A549 (cell line): ENCODE measurements at regions not wholly inside any gene's neighbourhood (a gene's known extent, or its start where the extent isn't known, plus 50 kb on each side); places are given as distances from the start of the nearest gene placed in this dataset.

Experiments
- BHLHE40 ChIP-seq: IDR thresholded peaks from 2 replicates; pipeline ENCODE4 v1.6.1; 2012; ENCODE audit warnings: low read depth, low read length, inconsistent platforms
- ESRRA ChIP-seq: fragments of 150-350 bp; IDR thresholded peaks from 2 replicates; pipeline ENCODE4 v1.6.1; 2014; ENCODE audit warnings: mild to moderate bottlenecking, low read length, borderline replicate concordance
- HDAC2 ChIP-seq: fragments of 200-600 bp; sonication (generic); IDR thresholded peaks from 2 replicates; pipeline ENCODE4 v1.6.1; 2016
- NR3C1 ChIP-seq: fragments of >200 bp; sonication (Bioruptor Twin); formaldehyde crosslinking; IDR thresholded peaks from 3 replicates; pipeline ENCODE4 v1.6.1; 2017
- POLR2A ChIP-seq: IDR thresholded peaks from 2 replicates; pipeline ENCODE4 v1.6.1; 2012; ENCODE audit warnings: mild to moderate bottlenecking, low read length
- RFX5 ChIP-seq: fragments of 450-650 bp; IDR thresholded peaks from 2 replicates; pipeline ENCODE4 v1.7.1; 2014; ENCODE audit warnings: antibody characterized with exemption, mild to moderate bottlenecking, moderate library complexity
- RNF2 ChIP-seq: fragments of 200-600 bp; sonication (generic); IDR thresholded peaks from 2 replicates; pipeline ENCODE4 v1.6.1; 2016; ENCODE audit warnings: low read depth, mild to moderate bottlenecking, antibody characterized with exemption, moderate library complexity, borderline replicate concordance
- SMC3 ChIP-seq: fragments of >200 bp; sonication (Bioruptor Twin); formaldehyde crosslinking; IDR thresholded peaks from 3 replicates; pipeline ENCODE4 v1.6.1; 2018; ENCODE audit warnings: inconsistent platforms
- TF ChIP-seq, protein P1 (sequence below): fragments of >200 bp; sonication (Bioruptor Twin); formaldehyde crosslinking; IDR thresholded peaks from 3 replicates; pipeline ENCODE4 v1.5.1; 2016
- TF ChIP-seq, protein P2 (sequence below): fragments of 450-650 bp; IDR thresholded peaks from 2 replicates; pipeline ENCODE4 v1.6.1; 2014; ENCODE audit warnings: antibody characterized with exemption

- TF ChIP-seq, protein P1, sequence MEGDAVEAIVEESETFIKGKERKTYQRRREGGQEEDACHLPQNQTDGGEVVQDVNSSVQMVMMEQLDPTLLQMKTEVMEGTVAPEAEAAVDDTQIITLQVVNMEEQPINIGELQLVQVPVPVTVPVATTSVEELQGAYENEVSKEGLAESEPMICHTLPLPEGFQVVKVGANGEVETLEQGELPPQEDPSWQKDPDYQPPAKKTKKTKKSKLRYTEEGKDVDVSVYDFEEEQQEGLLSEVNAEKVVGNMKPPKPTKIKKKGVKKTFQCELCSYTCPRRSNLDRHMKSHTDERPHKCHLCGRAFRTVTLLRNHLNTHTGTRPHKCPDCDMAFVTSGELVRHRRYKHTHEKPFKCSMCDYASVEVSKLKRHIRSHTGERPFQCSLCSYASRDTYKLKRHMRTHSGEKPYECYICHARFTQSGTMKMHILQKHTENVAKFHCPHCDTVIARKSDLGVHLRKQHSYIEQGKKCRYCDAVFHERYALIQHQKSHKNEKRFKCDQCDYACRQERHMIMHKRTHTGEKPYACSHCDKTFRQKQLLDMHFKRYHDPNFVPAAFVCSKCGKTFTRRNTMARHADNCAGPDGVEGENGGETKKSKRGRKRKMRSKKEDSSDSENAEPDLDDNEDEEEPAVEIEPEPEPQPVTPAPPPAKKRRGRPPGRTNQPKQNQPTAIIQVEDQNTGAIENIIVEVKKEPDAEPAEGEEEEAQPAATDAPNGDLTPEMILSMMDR: no peak
- no peak for TF ChIP-seq POLR2A
- no peak for TF ChIP-seq RFX5
- TF ChIP-seq, protein P2, sequence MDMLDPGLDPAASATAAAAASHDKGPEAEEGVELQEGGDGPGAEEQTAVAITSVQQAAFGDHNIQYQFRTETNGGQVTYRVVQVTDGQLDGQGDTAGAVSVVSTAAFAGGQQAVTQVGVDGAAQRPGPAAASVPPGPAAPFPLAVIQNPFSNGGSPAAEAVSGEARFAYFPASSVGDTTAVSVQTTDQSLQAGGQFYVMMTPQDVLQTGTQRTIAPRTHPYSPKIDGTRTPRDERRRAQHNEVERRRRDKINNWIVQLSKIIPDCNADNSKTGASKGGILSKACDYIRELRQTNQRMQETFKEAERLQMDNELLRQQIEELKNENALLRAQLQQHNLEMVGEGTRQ: no peak
- TF ChIP-seq SMC3: no peak
- no peak for TF ChIP-seq ESRRA
- TF ChIP-seq HDAC2: no peak
- no peak for TF ChIP-seq BHLHE40
- TF ChIP-seq NR3C1: no peak
- no peak for TF ChIP-seq RNF2
Measured at GRCh38 chr5:130643321-130643720, 521.7 kb downstream of the HINT1 start.
